PC-3 (cell line): ENCODE measurements at regions not wholly inside any gene's neighbourhood (a gene's known extent, or its start where the extent isn't known, plus 50 kb on each side); places are given as distances from the start of the nearest gene placed in this dataset.

Source experiments
- ATAC-seq: fragments of 200-7000 bp; cut with Tn5 transposase; 2 replicates; pipeline ENCODE4 v1.9.1; 2020; ENCODE audit warnings: mild to moderate bottlenecking, moderate library complexity
- BruUV-seq: library from RNA; stranded (reverse); fragments of 400-500 nt; replicated peaks from 2 replicates; lab custom pipeline; 2021; lab: Mats Ljungman, UMichigan
- CTCF ChIA-PET: fragments of 300-600 bp; sonication (Branson Sonifier 250); formaldehyde crosslinking; loops from one replicate; lab custom pipeline; 2022; ENCODE audit warnings: antibody characterized with exemption; lab: Charles Lee
- POLR2A ChIA-PET: fragments of 300-600 bp; sonication (Branson Sonifier 250); formaldehyde crosslinking; loops from one replicate; lab custom pipeline; 2022; ENCODE audit warnings: antibody characterized with exemption; ENCODE audit not compliant: unreplicated experiment; lab: Charles Lee
- DNase-seq: peaks from one replicate; pipeline ENCODE4 v3.0.0-alpha.2; 2015
- H2AFZ ChIP-seq: fragments of 300-600 bp; sonication (generic); 2 replicates; pipeline ENCODE4 v1.6.0; 2016; ENCODE audit warnings: antibody characterized with exemption, low read length
- H3F3A ChIP-seq: fragments of 300-600 bp; sonication (generic); one replicate; pipeline ENCODE4 v1.6.0; 2017; ENCODE audit warnings: antibody characterized with exemption, low read length, control low read depth, mild to moderate bottlenecking; ENCODE audit not compliant: unreplicated experiment
- H3K27ac ChIP-seq: fragments of 300-600 bp; sonication (generic); 2 replicates; pipeline ENCODE4 v1.5.1; 2016; ENCODE audit warnings: mild to moderate bottlenecking, low read length
- H3K27me3 ChIP-seq: fragments of 300-600 bp; sonication (generic); 2 replicates; pipeline ENCODE4 v1.6.1; 2016; ENCODE audit warnings: low read length, mixed read lengths
- H3K36me3 ChIP-seq: fragments of 300-600 bp; sonication (generic); 2 replicates; pipeline ENCODE4 v1.6.1; 2016; ENCODE audit warnings: low read depth, mixed run types, low read length, mixed read lengths
- H3K4me1 ChIP-seq: fragments of 300-600 bp; sonication (generic); 2 replicates; pipeline ENCODE4 v1.5.1; 2016; ENCODE audit warnings: low read length; ENCODE audit not compliant: insufficient read depth
- H3K4me2 ChIP-seq: fragments of 300-600 bp; sonication (generic); 2 replicates; pipeline ENCODE4 v1.6.0; 2016; ENCODE audit warnings: low read length
- H3K4me3 ChIP-seq: fragments of 300-600 bp; sonication (generic); 2 replicates; pipeline ENCODE4 v1.5.1; 2016; ENCODE audit warnings: mild to moderate bottlenecking, low read length, mixed read lengths
- H3K79me2 ChIP-seq: fragments of 300-600 bp; sonication (generic); 2 replicates; pipeline ENCODE4 v1.6.1; 2017; ENCODE audit warnings: low read length, mixed read lengths
- H3K9ac ChIP-seq: fragments of 300-600 bp; sonication (generic); 2 replicates; pipeline ENCODE4 v1.6.0; 2016; ENCODE audit warnings: mild to moderate bottlenecking, low read length
- H3K9me2 ChIP-seq: fragments of 300-600 bp; sonication (generic); replicated peaks from 2 replicates; pipeline ENCODE4 v1.6.1; 2016; ENCODE audit warnings: mixed run types, low read length, mixed read lengths
- H3K9me3 ChIP-seq: fragments of 300-600 bp; sonication (generic); 2 replicates; pipeline ENCODE4 v1.6.1; 2016; ENCODE audit warnings: low read length, mixed read lengths
- H4K20me1 ChIP-seq: fragments of 300-600 bp; sonication (generic); 2 replicates; pipeline ENCODE4 v1.6.1; 2016; ENCODE audit warnings: low read length, mixed read lengths
- CTCF ChIP-seq: fragments of 300-600 bp; sonication (generic); conservative IDR thresholded peaks from 2 replicates; pipeline ENCODE4 v1.5.1; 2017; ENCODE audit warnings: antibody characterized with exemption, low read depth, mild to moderate bottlenecking, low read length
- EZH2 ChIP-seq: fragments of 300-600 bp; sonication (generic); IDR thresholded peaks from one replicate; pipeline ENCODE4 v1.6.1; 2017; ENCODE audit warnings: antibody characterized with exemption, mild to moderate bottlenecking, low read length; ENCODE audit not compliant: unreplicated experiment
- EZH2phosphoT487 ChIP-seq: fragments of 300-600 bp; sonication (generic); IDR thresholded peaks from 2 replicates; pipeline ENCODE4 v1.6.1; 2018; ENCODE audit warnings: mild to moderate bottlenecking, antibody characterized with exemption, low read length, borderline replicate concordance
- intact Hi-C: fragments of 100-400 bp; cut with micrococcal nuclease; formaldehyde crosslinking; loops from 2 replicates; pipeline ENCODE4 v1.9.0; 2023

- Histone ChIP-seq H3K9me3 (no peaks in the 10 kb centered on the region), H3K4me3 (no peak overlapping the region), H3K9ac (no peak overlapping the region), H3K27ac (no peak overlapping the region), H3K9me2 (no peaks in the 10 kb centered on the region), H3K36me3 (no peaks in the 10 kb centered on the region), H4K20me1 (no peaks in the 10 kb centered on the region), H2AFZ (no peak overlapping the region), H3K79me2 (no peaks in the 10 kb centered on the region), H3K27me3 (no peaks in the 10 kb centered on the region), H3K4me1 (no peaks in the 10 kb centered on the region; the same call in 1 of the 2 replicates), H3K4me2 (no peak overlapping the region), H3F3A (no peaks in the 10 kb centered on the region)
- TF ChIP-seq EZH2phosphoT487 (no peak), EZH2 (no peak), CTCF (no peak)
- no TSS peak for BruUV-seq
- ATAC-seq, result no peak
- DNase-seq, result no peak
- CTCF ChIA-PET, result no interaction called here
- POLR2A ChIA-PET, result no interaction called here
- intact Hi-C loops, result no loop called here
These were observed 1229.6 kb upstream of the ALCAM start for GRCh38 chr3:104137116-104137515.

- intact Hi-C loops, result loop anchor here (5.0 kb wide), 1 partner anchor 353 kb away; no protein-coding TSS in a partner anchor
- H4K20me1 ChIP-seq, result no peaks in the 10 kb centered on the region
- no peaks in the 10 kb centered on the region for H3K36me3 ChIP-seq
- no peaks in the 10 kb centered on the region for H3K9me3 ChIP-seq
- DNase-seq, result no peak
- no peaks in the 10 kb centered on the region for H3K9me2 ChIP-seq
- no peak overlapping the region for H2AFZ ChIP-seq
- no peaks in the 10 kb centered on the region for H3F3A ChIP-seq
- no peaks in the 10 kb centered on the region for H3K79me2 ChIP-seq
- H3K4me1 ChIP-seq, result no peaks in the 10 kb centered on the region
- no peak for TF ChIP-seq CTCF
- no peak for TF ChIP-seq EZH2phosphoT487
- no peak for TF ChIP-seq EZH2
- no peak overlapping the region for H3K4me3 ChIP-seq
- POLR2A ChIA-PET, result no interaction called here
- CTCF ChIA-PET, result interaction anchor here (0.5 kb wide), 1 partner anchor 124 kb away, joined by 4 read pairs; no protein-coding TSS in a partner anchor
- BruUV-seq, result no TSS peak
- no peak overlapping the region for H3K9ac ChIP-seq
- no peak overlapping the region for H3K27ac ChIP-seq
- H3K27me3 ChIP-seq, result no peaks in the 10 kb centered on the region
- peak; percentile 15; the same call in 1 of the 2 replicates for ATAC-seq
- H3K4me2 ChIP-seq, result no peak overlapping the region
These were observed 1221.5 kb upstream of the ALCAM start for GRCh38 chr3:104145164-104145563.

- BruUV-seq, result no TSS peak
- DNase-seq (peak; percentile 40), ATAC-seq (peak; percentile 33; the same call in 1 of the 2 replicates)
- H2AFZ ChIP-seq, result no peak overlapping the region
- H3K36me3 ChIP-seq, result no peaks in the 10 kb centered on the region
- no peak overlapping the region for H3K27ac ChIP-seq
- no peaks in the 10 kb centered on the region for H3K9me2 ChIP-seq
- H3K4me1 ChIP-seq, result no peaks in the 10 kb centered on the region
- no peak overlapping the region for H3K4me2 ChIP-seq
- no peaks in the 10 kb centered on the region for H3K9me3 ChIP-seq
- ChIA-PET POLR2A (no interaction called here), CTCF (interaction anchor here (0.8 to 1.8 kb wide), 4 partner anchors 46 to 159 kb away, joined by 5 to 7 read pairs (median 6); no protein-coding TSS in a partner anchor)
- H3K27me3 ChIP-seq, result peaks cover 10% of the 10 kb centered on the region; the same call in 1 of the 2 replicates
- no peak overlapping the region for H3K9ac ChIP-seq
- no peaks in the 10 kb centered on the region for H4K20me1 ChIP-seq
- H3K4me3 ChIP-seq, result no peak overlapping the region
- no peaks in the 10 kb centered on the region for H3F3A ChIP-seq
- intact Hi-C loops, result loop anchor here (1.0 to 5.0 kb wide), 3 partner anchors 158 to 357 kb away; no protein-coding TSS in a partner anchor
- H3K79me2 ChIP-seq, result no peaks in the 10 kb centered on the region
- TF ChIP-seq EZH2, result no peak
- no peak for TF ChIP-seq EZH2phosphoT487
- peak; percentile 50 for TF ChIP-seq CTCF
These were observed 1217.6 kb upstream of the ALCAM start for GRCh38 chr3:104149154-104149553.
